Esophagus (tissue), 2 donors: ENCODE measurements at regions not wholly inside any gene's neighbourhood (a gene's known extent, or its start where the extent isn't known, plus 50 kb on each side); places are given as distances from the start of the nearest gene placed in this dataset.

Source experiments
- H3K27ac ChIP-seq, 2 donors: one replicate each; pipeline ENCODE4 v1.5.1; 2013; ENCODE audit warnings: low read depth in 2 of 2, mild to moderate bottlenecking in 2 of 2, inconsistent platforms in 1 of 2, low read length in 1 of 2, moderate library complexity in 1 of 2
- H3K27me3 ChIP-seq, 2 donors: one replicate each; pipeline ENCODE4 v1.6.1; 2013; ENCODE audit warnings: low read length in 2 of 2, control low read depth in 1 of 2, mild to moderate bottlenecking in 1 of 2; ENCODE audit not compliant: insufficient read depth in 2 of 2, control insufficient read depth in 1 of 2
- H3K36me3 ChIP-seq, 2 donors: one replicate each; pipeline ENCODE4 v1.6.1; 2013; ENCODE audit warnings: low read length in 1 of 2; ENCODE audit not compliant: control insufficient read depth in 2 of 2, insufficient read depth in 2 of 2
- H3K4me1 ChIP-seq, 2 donors: one replicate each; pipeline ENCODE4 v1.6.1; 2013; ENCODE audit warnings: low read length in 1 of 2; ENCODE audit not compliant: control insufficient read depth in 2 of 2, insufficient read depth in 2 of 2
- H3K4me3 ChIP-seq, 2 donors: one replicate each; pipeline ENCODE4 v1.5.1; 2013; ENCODE audit warnings: low read length in 2 of 2, mild to moderate bottlenecking in 2 of 2, low read depth in 1 of 2, moderate library complexity in 1 of 2
- H3K9me3 ChIP-seq, 2 donors: one replicate each; pipeline ENCODE4 v1.6.1; 2013; ENCODE audit warnings: mild to moderate bottlenecking in 2 of 2, low read depth in 1 of 2, low read length in 1 of 2, moderate library complexity in 1 of 2; ENCODE audit not compliant: control insufficient read depth in 2 of 2, insufficient read depth in 1 of 2
- WGBS, 2 donors: extraction: QIAGEN DNeasy Blood & Tissue Kit; methylation state at CpG; one replicate each; pipeline ENCODE4 v1.1.7; 2013; 5-methylcytosine and 5-hydroxymethylcytosine counted together
- donor health status: healthy with polysubstance abuse.
- donor health status: Bipolar disorder and iron deficiency.

GRCh38 chr9:28001096-28001495 lies 427.8 kb upstream of the C9orf72 start:
- no peak overlapping the region for H3K4me3 ChIP-seq
- H3K36me3 ChIP-seq = no peaks in the 10 kb centered on the region

GRCh38 chr9:28004900-28005299 lies 431.6 kb upstream of the C9orf72 start:
- H3K27me3 ChIP-seq = no peaks in the 10 kb centered on the region
- H3K9me3 ChIP-seq = no peaks in the 10 kb centered on the region
- no peaks in the 10 kb centered on the region for H3K36me3 ChIP-seq
- H3K4me3 ChIP-seq = no peak overlapping the region
- no peaks in the 10 kb centered on the region for H3K4me1 ChIP-seq
- WGBS, 2 donors = 61 to 72% methylated on average over 4 of the region's 4 CpGs
- H3K27ac ChIP-seq = no peak overlapping the region

More at GRCh38 chr9:28001096-28001495, 427.8 kb upstream of the C9orf72 start:
- H3K27me3 ChIP-seq = no peaks in the 10 kb centered on the region
- H3K4me1 ChIP-seq = no peaks in the 10 kb centered on the region
- no peaks in the 10 kb centered on the region for H3K9me3 ChIP-seq
- no peak overlapping the region for H3K27ac ChIP-seq
- 37 to 67% methylated on average over 1 of the region's 1 CpG for WGBS, 2 donors

GRCh38 chr9:28005779-28006178 lies 432.5 kb upstream of the C9orf72 start:
- 86 to 92% methylated on average over 1 of the region's 1 CpG for WGBS, 2 donors
- Histone ChIP-seq H3K27ac (no peak overlapping the region), H3K9me3 (no peaks in the 10 kb centered on the region)

GRCh38 chr9:28007097-28007817 lies 434.0 kb upstream of the C9orf72 start:
- Histone ChIP-seq H3K9me3 (no peaks in the 10 kb centered on the region), H3K36me3 (no peaks in the 10 kb centered on the region), H3K27ac (no peak overlapping the region), H3K4me3 (no peak overlapping the region), H3K27me3 (no peaks in the 10 kb centered on the region), H3K4me1 (no peaks in the 10 kb centered on the region)
- 81% methylated on average over 7 of the region's 7 CpGs for WGBS, 2 donors

More at GRCh38 chr9:28005779-28006178, 432.5 kb upstream of the C9orf72 start:
- Histone ChIP-seq H3K36me3 (no peaks in the 10 kb centered on the region), H3K4me3 (no peak overlapping the region), H3K27me3 (no peaks in the 10 kb centered on the region), H3K4me1 (no peaks in the 10 kb centered on the region)

- no peak overlapping the region for H3K4me3 ChIP-seq
- H3K9me3 ChIP-seq = no peaks in the 10 kb centered on the region
- no peaks in the 10 kb centered on the region for H3K27me3 ChIP-seq
- no peaks in the 10 kb centered on the region for H3K4me1 ChIP-seq
- no peaks in the 10 kb centered on the region for H3K36me3 ChIP-seq
- H3K27ac ChIP-seq = no peak overlapping the region
These were observed 440.9 kb upstream of the C9orf72 start for GRCh38 chr9:28014212-28014611.

GRCh38 chr9:28024676-28025075 lies 451.4 kb upstream of the C9orf72 start:
- H3K9me3 ChIP-seq = no peaks in the 10 kb centered on the region
- no peak overlapping the region for H3K27ac ChIP-seq
- no peak overlapping the region for H3K4me3 ChIP-seq
- WGBS, 2 donors = 35 to 51% methylated on average over 6 of the region's 6 CpGs
- no peaks in the 10 kb centered on the region for H3K4me1 ChIP-seq
- H3K27me3 ChIP-seq = no peaks in the 10 kb centered on the region
- no peaks in the 10 kb centered on the region for H3K36me3 ChIP-seq

GRCh38 chr9:28025186-28025585 lies 451.9 kb upstream of the C9orf72 start:
- H3K36me3 ChIP-seq = no peaks in the 10 kb centered on the region
- no peaks in the 10 kb centered on the region for H3K4me1 ChIP-seq
- no peaks in the 10 kb centered on the region for H3K27me3 ChIP-seq
- no peaks in the 10 kb centered on the region for H3K9me3 ChIP-seq
- no peak overlapping the region for H3K27ac ChIP-seq
- 59 to 68% methylated on average over 2 of the region's 2 CpGs for WGBS, 2 donors
- no peak overlapping the region for H3K4me3 ChIP-seq

- Histone ChIP-seq H3K9me3 (no peaks in the 10 kb centered on the region), H3K4me1 (no peaks in the 10 kb centered on the region), H3K27ac (no peak overlapping the region), H3K27me3 (no peaks in the 10 kb centered on the region), H3K36me3 (no peaks in the 10 kb centered on the region), H3K4me3 (no peak overlapping the region)
- WGBS, 2 donors = 66 to 79% methylated on average over 5 of the region's 5 CpGs
These were observed 458.4 kb upstream of the C9orf72 start for GRCh38 chr9:28031521-28032267.

- H3K4me3 ChIP-seq = no peak overlapping the region
- H3K27ac ChIP-seq = no peak overlapping the region
- H3K27me3 ChIP-seq = no peaks in the 10 kb centered on the region
- no peaks in the 10 kb centered on the region for H3K9me3 ChIP-seq
- no peaks in the 10 kb centered on the region for H3K36me3 ChIP-seq
- 85 to 89% methylated on average over 2 of the region's 2 CpGs for WGBS, 2 donors
- H3K4me1 ChIP-seq = no peaks in the 10 kb centered on the region
These were observed 458.9 kb upstream of the C9orf72 start for GRCh38 chr9:28032268-28032590.

GRCh38 chr9:28034242-28034641 lies 461.0 kb upstream of the C9orf72 start:
- WGBS, 2 donors = 63% methylated on average over 6 of the region's 6 CpGs
- no peak overlapping the region for H3K4me3 ChIP-seq
- no peaks in the 10 kb centered on the region for H3K36me3 ChIP-seq
- no peak overlapping the region for H3K27ac ChIP-seq
- H3K27me3 ChIP-seq = no peaks in the 10 kb centered on the region
- no peaks in the 10 kb centered on the region for H3K4me1 ChIP-seq
- H3K9me3 ChIP-seq = no peaks in the 10 kb centered on the region
